HG03520 (cell line): ENCODE measurements at regions not wholly inside any gene's neighbourhood (a gene's known extent, or its start where the extent isn't known, plus 50 kb on each side); places are given as distances from the start of the nearest gene placed in this dataset.

Source experiments
- ATAC-seq: cut with Tn5 transposase; IDR thresholded peaks from one replicate; pipeline ENCODE4 v1.9.1; 2021; ENCODE audit warnings: mild to moderate bottlenecking, moderate library complexity; ENCODE audit not compliant: unreplicated experiment

DNA sequence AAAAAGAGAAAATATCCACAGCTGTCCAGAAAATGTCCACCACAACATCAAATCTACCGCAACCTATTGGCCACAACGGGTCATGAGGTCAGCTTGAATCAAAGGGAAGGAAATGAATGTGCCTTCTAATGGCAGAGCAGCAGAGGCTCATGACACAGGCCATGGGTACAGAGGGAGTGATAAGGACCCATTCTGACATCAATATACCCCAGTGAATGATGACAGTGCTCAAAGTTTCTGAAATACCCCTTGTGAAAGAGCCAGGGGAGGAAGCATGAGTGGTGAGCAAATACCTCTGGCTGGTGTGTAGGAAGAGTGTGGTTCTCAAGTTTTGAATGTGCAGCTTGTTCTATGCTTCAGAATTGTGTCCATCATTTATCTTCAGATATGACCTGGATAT lies 348.2 kb downstream of the IRX1 start:
- no peak for ATAC-seq

DNA sequence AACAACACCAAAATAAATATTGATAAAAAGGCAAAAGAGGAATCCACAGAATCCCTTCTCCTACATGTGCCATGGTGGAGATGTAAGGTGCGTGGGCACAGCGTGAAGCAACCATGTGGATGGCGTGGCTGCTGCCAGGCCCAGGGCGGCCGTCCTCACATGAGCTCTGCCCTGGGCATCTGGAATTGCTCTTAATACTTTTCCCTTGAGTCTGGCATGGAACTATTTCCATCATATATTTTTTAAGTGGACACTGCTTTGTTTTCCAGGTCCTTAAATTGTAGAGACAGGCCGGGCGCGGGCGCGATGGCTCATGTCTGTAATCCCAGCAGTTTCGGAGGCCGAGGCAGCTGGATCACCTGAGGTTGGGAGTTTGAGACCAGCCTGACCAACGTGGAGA lies 349.3 kb downstream of the IRX1 start:
- ATAC-seq = no peak

DNA sequence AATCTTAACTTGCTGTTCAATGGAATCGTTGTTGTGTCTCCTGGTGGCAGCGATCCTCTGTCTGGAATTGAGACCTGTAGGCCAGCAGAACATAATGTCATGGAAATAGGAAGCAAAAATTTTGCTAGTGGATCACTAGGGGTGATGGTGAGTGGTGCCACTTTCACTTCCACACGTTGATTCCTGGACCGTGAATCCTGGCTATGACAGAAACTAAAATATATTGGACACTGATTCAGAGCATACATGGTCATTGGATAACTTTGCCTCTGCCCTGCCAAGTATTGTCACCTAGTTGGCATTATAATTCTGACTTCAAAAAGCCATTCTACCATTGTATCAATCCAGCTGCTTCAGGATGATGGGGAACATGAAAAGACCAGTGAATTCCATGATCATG lies 353.2 kb downstream of the IRX1 start:
- ATAC-seq = no peak

DNA sequence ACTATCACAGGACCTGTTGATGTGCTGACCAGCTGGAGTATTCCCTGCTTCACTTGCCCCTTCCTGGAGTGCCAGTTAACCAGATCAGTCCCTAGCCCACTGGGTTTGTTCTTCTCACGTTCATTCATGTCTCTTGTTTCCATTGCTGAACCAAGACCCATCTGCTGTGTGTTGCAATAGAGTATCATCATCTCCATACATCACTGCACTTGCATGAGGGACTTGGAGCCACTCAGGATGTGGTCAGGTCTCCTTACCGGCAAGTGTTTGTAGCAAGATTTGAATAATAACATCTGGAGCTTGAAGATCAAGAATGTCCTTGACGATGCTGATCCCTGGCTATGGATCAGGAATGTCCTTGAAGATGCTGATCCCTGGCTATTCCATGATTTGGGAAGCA lies 358.6 kb downstream of the IRX1 start:
- ATAC-seq = no peak

DNA sequence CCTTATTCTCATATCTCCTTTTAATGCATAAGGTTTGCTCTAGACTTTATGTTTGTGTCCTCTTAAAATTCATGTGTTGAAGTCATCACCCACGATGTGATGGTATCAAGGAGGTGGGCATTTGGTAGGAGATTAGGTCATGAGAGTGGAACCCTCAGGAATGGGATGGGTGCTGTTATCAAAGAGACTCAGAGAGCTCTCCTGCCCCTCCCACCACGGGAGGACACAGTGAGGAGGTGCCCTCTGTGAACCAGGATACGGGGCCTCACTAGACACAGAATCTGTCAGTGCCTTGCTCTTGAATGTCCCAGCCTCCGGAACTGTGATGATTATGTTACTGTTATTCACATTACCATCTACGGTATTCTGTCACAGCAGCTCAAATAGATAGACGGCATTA lies 359.0 kb downstream of the IRX1 start:
- no peak for ATAC-seq

DNA sequence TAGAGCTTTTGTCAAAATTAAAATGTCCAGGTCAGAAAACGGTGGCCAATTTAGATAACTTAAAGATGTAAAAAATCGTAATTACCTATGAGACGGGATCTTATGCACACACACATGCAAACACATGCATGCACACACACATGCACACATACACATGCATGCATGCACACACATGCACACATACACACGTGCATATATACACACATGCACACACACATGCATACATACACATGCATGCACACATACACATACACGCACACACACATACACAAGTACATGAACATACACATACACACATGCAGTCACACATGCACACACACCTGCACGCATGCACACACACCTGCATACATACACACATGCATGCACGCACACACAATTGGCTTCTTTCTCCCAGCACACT lies 362.0 kb downstream of the IRX1 start:
- no peak for ATAC-seq

DNA sequence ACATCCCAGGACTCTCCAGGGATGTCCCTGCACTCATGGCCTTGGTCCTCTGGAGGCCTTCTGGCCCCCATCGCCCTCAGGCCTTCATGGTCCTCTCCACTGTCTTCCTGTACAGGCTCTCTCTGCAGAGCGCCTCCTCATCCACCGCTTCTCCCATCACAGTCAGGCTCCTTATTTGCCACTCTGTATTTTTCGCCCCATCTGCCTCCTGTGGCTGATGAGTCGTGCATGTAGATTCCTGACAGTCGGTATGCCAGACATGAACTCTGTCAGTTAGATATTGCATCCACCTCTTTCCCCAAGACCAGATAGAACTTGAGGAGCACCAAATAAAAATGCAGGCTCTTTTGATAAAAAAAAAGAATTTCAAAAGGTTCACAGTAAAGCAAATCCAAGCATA lies 362.8 kb downstream of the IRX1 start:
- no peak for ATAC-seq

DNA sequence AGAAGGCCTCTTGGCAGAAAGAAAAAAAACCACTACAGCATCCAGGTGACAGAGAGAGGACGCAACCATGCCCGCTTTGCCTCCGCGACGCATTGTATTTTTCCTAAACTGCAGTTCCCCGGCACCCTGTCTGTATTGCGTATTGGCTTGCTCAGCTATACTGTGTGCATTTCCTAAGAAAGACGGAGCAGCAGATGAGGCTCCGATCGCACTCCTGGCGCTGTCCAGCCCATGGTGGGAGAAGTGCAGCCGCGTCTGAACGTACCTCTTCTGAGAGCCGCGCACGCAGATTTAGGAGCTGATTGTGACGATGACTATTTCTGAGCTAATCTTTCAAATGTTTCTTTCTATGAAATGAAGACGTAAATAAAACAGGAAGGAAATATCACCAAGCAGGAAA lies 366.5 kb downstream of the IRX1 start:
- no peak for ATAC-seq

DNA sequence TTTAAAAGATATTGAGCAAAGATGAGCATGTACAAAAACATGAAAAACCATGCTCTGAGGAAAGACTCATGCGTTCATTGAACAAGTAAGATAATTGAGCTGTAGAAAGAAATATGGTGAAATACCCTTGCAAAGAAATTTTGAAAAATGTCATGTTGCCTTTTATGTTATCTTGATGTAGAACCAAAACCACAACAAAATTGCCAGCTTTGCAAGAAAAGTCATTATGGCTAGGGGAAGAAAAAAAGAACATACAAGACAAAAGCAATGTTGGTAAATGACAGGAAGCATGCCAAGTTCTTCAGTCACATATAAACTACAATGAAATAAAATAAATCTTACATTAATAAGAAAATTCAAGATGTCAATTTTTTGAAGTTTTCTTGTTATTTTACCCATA lies 368.0 kb downstream of the IRX1 start:
- no peak for ATAC-seq

DNA sequence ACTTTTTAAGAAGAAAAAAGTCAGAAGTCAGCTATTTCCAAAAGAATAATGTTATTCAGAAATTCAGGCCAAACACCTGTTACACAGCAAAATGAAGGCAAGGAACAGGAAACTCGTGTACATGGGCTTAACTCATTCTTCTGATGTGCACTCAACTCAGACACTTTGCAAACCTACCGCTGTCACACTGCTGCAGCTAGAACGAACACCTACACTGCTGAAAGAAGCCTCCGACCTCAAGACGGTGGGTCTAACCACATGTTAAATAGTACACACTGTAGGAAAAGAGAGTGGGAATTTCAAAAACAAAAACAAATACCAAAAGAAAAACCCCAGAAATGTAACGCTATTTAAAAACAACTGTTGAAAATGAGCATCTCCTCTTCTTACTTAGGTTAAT lies 384.5 kb downstream of the IRX1 start:
- ATAC-seq = no peak

DNA sequence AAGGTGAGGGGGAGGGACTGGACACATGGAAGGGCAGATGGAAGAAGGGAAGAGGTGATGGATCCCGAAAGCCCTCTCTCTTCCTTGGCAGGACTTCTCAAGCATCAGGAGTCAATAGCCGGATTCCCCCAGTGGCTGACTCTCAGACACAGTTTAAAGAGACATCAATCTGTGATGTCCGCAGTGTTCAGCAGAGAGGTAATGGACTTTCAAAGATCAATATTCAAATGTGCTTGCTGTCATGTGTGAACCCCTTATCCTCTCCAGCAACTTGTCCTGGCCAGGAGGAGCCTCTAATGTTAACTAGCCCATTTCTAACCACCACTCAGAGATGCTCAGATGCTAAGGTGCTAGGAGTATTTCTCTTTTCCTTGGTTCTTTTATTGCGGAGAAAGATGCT lies 392.2 kb downstream of the IRX1 start:
- no peak for ATAC-seq

DNA sequence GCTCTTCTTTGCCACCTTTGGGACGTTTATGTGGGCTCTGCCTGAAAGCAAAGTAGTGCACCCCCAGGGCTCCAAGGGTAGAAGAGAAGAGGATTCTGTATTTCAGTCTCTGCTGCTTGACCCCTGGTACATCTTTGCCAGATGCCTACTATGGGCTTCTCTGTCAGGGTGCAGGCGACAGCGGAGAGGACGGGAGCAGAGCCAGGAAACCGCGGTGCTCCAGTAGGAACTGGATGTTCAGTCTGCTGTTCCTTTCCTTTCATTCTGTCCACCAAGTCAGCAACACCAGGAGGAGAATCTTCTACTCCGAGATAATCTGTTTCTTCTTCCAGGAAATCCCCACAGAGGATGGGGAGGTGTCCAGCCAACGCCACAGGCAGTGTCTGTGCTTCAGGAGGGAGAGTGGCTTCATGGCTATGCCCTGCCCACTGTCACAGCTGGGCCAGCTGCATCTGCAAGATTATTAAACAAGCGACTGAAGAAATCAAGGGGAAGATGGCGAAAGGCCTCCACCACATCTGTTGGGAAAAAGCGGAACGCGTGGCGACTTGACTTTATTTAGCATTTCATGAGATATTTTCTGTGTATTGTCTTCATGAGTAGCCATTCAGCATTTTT lies 398.3 kb downstream of the IRX1 start:
- ATAC-seq = no peak

DNA sequence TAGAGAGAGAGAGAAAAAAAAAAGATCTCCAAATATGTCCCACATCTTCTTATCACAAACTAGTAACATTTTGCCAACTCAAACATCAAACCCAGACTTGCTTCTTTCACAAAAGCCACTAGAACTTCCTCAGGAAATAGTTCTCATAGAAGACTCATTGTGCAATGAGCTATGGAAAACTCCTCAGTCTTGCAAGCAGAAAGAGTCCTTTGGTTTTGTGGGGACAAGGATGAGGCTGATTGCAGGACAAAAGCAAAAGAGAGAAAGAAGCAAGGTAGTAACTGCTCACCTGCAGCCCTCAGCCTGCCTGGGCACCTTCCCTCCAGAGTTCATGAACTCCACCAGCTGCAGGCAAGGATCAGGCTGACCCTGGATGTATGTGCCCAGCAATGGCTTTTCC lies 399.0 kb downstream of the IRX1 start:
- no peak for ATAC-seq

DNA sequence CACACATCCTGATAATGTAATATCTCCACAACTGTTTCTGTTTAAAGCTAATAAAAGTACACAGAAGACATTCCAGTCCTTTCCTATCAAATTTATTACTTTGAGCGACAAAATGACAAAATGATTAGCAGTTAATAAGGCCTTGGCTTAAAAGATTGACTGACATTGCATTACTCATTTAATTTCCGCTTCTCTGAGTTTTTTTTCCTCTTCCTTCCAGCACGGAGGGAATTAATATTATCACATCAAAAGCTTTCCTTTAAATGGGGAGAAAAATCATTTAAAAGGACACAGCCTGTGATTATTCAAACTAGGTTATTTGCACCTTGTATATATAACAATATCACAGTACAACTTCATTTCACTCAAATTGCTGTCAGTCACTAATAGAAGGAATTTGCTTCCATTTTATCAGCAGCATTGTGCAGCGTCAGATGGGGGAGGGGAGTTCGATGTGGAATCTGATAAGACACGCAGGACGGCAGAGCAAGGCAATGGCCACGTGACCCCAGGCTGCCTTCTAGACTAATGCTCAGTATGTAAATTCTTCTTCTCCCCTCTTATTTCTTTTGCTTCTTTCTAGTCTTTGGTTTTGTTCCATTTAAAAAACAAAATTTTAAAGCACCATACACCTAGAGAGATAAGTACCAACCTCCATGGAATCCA lies 400.5 kb downstream of the IRX1 start:
- no peak for ATAC-seq

DNA sequence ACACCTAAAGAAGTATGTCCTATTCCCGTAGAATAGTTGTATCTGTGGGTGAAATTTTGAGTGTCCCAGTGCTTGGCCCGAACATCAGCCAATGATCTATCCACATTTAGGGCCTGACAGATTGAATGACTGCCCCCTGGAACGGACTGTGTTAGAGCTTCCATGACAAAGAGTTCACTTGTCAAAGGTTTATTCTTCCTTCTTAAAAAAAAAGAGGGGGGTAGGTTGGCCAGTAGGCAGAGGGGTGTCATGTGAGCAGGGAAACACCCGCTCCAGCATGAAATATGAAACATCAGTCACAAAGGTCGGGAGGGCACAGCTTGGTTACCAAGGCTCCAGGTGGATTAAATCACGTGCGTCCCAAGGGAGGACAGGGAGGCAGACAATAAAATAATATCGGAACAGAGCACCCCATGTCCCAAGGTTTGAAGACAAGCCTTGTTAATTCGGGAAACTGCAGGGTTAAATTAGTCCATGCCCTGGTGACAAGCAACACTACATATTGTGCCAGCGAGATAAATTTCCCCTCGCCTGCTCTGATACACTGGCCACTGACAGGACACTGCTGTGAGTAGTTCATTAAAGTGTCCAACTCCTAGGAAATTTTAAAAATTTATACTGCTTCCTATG lies 401.2 kb downstream of the IRX1 start:
- no peak for ATAC-seq

DNA sequence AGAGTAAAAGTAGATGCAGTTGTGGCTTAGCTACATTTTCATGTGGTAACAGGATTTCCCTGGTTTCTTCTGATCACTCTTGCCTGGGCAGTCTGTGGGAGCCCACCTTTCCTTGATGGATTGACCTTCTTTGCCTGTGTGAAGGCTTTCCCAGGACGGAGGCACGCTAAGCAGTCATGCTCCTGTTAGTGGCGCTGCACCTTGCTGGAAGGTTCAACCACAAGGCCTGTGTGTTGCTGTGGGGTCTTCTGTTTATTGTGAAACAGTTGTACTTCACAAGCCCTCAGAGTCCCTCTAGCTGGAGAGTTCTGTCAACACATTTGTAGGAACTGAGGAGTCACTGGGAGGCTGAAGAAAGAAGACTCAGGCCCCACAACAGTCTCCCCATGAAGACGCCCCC lies 402.0 kb downstream of the IRX1 start:
- no peak for ATAC-seq

DNA sequence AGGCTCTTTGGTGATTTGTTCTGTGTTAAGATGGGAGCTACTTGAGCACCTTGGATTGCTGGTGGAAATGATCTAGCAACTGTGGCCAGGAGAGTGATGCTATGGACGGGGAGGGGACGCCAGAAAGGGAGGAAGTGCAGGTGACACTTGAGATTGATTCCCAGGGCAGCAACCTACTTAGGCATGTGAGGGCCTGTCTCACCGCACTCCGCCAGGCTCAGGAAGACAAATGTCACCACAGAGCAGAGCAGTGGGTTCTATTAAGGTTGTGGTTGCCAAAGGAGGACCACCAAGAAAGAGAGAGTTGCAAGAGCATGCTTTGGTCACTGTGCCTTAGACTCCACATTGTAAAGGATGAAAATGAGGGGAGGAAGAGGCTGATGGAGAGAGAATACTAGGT lies 404.3 kb downstream of the IRX1 start:
- no peak for ATAC-seq

DNA sequence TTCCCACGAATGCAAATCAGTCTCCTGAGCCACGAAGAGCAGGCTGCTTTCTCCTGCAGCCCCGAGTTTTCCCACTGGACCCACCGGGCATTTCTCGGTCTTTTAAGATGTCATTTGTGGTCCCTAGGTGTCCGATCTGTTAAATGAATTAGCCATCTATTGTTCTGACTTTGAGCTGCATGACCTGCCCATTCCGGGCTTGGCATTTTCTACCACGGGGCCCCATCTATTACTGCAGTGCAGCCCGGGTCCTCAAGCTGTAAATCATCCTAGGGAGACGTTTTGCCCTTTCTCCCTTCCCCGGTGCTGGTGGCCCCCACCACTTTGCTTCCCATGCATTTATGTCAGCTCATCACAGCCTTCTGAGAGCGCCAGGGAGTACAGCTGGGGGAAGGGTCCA lies 405.4 kb downstream of the IRX1 start:
- ATAC-seq = no peak

DNA sequence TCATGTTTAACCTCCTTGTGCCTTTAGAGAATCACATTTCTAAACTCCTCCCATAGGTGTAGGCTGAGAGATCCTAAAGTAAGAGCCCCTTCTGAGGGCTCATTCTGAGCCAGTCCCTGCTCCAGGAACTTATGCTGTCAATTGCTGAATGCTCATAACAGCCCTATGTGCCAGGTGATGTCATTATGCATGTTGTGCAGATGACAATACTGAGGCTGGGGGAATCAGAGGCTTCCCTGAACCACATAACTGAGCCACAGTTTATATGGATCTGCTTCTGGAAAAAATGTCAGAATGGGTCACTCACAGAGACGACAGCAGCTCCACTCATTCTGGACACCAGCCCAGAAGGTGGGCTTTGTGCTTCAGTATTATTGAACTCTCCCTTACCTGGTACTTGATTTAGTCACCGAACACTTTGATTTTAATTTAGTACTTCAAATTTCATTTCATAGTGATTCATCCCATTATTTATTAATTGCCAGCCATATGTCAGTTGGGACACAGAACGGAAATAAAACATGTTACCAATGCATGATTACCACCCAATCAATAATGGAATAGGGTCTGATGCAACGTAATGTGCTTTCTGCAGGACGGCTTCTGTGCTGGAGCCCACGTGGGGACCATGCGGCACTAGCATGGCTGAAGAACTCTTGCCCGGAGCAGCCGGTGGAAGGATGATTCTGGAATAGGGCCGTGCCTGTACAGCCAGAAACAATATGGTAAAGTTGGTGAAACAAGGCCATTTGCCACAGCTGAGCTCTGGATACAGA lies 406.3 kb downstream of the IRX1 start:
- no peak for ATAC-seq

DNA sequence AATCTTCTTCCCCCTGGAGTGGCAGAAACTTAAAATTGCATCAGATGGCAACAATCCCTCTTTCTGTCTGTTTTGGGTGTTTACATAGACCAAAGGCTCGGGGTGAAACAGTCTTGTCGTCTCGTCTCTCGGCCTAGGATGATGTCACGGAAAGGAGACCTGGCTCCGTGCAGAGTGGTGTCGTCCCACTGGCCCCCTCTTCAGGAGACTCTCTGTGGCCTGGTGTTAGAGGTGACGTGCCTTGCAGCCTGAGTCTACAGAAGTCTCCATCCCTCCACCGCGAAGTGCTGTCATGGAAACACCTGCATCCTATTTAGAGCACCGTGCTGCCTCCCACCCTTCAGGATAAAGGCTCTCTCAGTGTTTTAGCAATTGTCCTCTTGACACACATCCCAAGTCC lies 409.7 kb downstream of the IRX1 start:
- no peak for ATAC-seq

DNA sequence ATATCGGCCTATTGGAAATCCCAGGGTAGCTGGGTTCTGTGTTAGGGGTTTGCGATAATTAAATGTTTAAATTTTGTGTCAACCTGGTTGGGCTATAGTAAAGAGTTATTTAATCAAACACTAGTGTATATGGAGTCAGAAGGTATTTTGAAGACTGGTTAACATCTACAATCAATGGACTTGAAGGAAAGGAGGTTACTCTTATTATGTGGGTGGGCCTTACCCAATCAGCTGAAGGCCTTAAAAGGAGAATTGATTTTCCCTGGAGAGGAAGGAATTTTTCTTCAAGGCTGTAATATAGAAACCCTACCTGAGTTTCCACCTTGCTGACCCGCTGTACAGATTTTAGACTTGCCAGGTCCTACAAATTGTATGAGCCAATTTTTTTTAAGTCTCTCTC lies 411.4 kb downstream of the IRX1 start:
- ATAC-seq = no peak

DNA sequence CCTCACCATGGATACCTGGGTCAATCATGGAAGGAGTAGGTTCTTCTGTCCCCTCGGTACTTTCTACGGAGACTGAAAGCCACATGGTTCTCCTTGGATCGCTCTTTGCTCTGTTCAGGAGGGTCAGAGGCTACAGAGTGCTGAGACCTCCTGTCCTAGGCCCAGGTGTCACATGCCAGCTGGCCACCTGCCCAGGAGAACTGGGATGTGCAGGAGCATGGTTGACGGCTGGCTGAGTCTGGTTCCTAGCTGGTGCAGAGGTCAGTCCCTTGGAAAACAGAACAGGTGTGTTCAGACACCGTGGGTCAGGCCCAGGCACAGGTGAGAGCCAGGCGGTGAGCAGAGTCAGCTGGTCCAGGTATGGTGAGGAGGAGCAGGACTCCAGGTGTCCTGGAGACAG lies 416.3 kb downstream of the IRX1 start:
- ATAC-seq = no peak
